ENCODE measurements at regions not wholly inside any gene's neighbourhood (a gene's known extent, or its start where the extent isn't known, plus 50 kb on each side); places are given as distances from the start of the nearest gene placed in this dataset.
"Not testable (repeated sequence)": the region's sequence is repeated elsewhere in the genome, so short reads cannot be mapped to it uniquely, and the experiment has no call there.

- DNase-seq = no peak
- intact Hi-C loops (cut with DNase I) = no loop called here
These were observed 201.0 kb downstream of the SPRY1 start for GRCh38 chr4:123597586-123597985.

DNA sequence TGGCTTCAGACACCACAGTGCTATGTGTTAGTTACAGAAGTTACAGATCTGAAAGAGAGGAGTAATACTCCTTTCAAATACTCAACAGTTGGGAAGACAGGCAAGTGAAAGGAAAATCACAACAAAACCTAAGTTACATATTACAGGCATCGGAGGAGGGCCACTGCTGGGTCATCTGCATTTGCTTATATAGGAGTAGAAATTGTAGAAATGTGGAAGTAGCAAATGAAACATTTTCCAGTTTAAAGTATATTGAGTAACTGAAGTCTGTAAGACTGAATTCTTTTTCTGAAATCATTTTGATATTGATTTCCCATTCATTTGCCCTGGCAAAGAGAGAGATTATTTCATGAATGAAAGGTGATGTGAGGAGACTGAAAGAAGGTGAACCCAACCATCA, 201.7 kb downstream of the SPRY1 start:
- no peak for DNase-seq
- intact Hi-C loops (cut with DNase I) = no loop called here

DNA sequence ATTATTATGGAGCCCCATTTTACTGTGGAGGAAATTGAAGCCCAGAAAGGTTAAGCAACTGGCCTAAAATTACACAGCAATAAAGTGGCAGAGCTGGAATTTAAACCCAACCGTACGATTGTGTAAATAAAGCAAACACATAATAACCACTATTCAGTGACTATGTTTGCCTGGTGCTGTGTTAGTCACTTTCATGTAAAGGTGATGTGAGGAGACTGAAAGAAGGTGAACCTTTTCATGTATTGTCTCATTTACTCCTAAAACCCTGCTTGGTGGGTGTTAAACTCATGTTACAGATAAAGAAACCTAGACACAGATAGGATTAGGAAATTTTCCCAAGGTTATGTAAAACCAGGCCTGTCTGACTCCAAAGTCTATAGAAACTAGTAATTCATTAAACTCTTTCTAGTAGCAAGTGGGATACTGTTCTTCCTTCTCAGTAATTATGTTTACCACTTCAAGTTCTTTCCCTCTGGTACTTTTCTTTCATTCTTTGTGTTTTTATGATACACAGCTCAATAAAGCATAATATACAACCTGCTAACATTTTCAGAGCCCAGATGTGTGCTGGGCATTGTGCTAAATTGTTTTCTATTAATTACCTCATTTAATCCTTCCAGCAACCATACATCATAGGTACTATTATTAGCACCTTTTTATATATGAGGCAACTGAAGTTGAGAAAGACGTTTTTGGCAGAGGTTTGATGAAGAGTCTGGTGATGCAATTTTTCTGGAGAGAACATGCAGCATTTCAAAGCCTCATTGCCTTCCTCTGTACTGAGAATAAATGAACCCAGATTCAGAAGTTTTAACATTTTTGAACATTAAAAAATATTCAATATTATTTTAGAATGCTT, 202.7 kb downstream of the SPRY1 start:
- intact Hi-C loops (cut with DNase I) = no loop called here
- no peak for DNase-seq

- DNase-seq = peak; percentile 9 to 86 (median 44)
- intact Hi-C loops (cut with DNase I) = no loop called here
These were observed 203.6 kb downstream of the SPRY1 start for GRCh38 chr4:123599920-123600810.

DNA sequence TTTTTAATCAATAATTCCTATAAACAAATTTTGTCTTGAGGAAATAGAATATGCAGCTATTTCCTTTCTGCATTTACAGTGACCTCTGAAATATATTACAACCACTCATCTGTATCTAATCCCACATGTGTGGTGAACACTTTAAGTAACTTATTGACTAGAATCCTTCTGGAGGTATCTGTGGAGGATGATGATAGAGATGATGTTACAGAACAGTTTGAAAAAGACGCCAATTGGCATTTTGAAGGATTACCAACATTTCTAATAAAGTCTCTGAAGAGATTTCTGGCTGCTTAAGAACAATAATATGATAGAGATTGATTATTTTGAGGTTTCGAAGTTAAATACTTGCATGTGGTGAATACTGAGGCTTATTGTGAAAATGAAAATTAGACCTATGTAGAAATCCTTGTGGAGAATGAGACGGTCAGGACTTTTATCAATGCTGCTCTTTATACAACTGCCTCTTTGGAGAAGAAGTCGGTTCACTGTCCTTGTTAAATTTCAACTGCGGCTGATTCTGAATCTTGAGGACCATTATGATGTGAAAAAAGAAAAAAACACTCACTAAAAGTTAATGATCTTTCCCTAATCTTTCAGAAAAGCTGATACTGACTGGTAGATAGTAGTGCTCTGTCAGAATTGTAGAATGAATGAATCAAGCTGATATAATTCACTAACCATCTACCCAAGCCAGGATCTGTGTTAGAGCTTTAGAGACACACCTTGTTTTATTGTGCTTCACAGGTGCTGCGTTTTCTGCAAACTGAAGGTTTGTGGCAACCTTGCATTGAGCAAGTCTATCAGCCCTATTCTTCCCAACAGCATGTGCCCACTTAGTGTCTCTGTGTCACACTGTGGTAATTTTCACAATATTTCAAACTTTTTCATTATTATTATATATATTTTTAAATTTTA, 204.7 kb downstream of the SPRY1 start:
- DNase-seq = no peak

DNA sequence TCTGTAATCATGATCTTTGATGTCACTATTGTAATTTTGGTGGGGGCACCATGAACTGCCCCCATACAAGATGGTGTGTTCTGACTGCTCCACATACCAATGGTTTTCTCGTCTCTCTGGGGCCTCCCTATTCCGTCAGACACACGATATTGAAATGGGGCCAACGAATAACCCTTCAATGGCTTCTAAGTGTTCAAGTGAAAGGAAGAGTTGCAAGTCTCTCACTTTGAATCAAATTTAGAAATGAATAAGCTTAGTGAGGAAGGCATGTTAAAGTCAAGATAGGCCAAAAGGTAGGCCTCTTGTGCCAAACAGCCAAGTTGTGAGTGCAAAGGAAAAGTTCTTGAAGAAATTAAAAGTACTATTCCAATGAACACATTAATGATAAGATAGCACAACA, 205.4 kb downstream of the SPRY1 start:
- intact Hi-C loops (cut with DNase I) = no loop called here
- no peak for DNase-seq

More for the DNA sequence above, 204.7 kb downstream of the SPRY1 start:
- intact Hi-C loops (cut with DNase I) = no loop called here

GRCh38 chr4:123603165-123603564, 206.6 kb downstream of the SPRY1 start:
- DNase-seq = no peak
- intact Hi-C loops (cut with DNase I) = no loop called here

DNA sequence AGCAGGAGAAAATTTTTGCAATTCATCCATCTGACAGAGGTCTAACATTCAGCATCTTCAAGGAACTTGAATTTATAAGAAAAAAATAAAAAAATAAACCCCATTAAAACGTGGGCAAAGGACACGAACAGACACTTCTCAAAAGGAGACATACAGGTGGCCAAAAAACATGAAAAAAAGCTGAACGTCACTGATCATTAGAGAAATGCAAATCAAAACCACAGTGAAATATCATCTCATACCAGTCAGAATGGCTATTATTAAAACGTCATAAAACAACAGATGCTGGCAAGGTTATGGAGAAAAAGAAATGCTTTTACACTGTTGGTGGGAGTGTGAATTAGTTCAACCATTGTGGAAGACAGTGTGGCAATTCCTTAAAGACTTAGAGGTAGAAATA, 209.2 kb downstream of the SPRY1 start:
- intact Hi-C loops (cut with DNase I); DNase-seq: not testable (repeated sequence)

GRCh38 chr4:123606336-123606735, 209.7 kb downstream of the SPRY1 start:
- intact Hi-C loops (cut with DNase I) = no loop called here
- no peak for DNase-seq

DNA sequence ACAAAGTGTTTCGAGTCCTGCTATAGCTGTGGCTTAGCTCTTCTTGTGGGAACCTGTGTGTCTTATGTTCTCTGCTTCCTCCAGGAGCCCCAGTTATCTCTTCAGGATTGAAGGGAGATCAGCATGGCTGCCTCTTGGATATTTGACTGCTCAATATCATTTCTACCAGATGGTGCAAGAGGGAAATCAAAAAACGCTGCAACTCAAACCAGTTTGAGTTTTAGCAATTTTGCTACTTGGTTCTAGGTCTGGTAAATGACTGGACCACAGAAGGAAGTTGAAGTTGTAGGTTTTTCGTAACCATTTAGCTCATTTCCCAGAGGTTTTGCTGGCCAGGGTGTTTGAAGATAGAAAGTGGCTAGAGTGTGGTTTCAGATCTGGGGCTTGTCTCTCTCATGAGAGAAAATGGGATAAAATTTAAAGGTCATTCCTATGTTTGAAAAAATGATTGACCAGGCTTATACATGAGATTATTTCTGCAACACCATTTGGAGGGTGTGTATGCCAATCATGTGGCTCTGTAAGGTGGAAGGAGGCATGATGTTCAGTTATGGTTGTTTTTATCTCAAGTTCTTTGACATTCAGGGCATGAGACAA, 210.4 kb downstream of the SPRY1 start:
- intact Hi-C loops (cut with DNase I) = no loop called here

DNA sequence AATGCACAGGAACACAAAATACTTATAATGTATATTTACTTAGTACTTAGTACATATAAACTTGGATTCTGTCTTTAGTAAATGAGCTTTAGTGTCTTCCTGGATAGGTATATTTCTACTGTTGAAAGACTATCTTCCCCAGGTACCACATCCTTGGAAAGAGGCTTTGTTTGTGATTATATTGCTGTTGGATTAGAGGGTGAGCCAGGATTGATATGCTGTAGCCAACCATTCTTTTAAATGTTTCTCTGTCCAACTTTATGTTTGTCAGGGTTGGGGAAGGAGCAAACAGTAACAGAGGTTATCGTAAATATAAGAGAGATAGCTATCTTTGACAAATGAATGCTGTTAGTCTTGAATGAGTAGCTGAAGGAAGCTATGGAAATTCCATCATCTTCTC, 213.2 kb downstream of the SPRY1 start:
- intact Hi-C loops (cut with DNase I) = no loop called here
- no peak for DNase-seq

More for the DNA sequence above, 210.4 kb downstream of the SPRY1 start:
- DNase-seq = no peak

DNA sequence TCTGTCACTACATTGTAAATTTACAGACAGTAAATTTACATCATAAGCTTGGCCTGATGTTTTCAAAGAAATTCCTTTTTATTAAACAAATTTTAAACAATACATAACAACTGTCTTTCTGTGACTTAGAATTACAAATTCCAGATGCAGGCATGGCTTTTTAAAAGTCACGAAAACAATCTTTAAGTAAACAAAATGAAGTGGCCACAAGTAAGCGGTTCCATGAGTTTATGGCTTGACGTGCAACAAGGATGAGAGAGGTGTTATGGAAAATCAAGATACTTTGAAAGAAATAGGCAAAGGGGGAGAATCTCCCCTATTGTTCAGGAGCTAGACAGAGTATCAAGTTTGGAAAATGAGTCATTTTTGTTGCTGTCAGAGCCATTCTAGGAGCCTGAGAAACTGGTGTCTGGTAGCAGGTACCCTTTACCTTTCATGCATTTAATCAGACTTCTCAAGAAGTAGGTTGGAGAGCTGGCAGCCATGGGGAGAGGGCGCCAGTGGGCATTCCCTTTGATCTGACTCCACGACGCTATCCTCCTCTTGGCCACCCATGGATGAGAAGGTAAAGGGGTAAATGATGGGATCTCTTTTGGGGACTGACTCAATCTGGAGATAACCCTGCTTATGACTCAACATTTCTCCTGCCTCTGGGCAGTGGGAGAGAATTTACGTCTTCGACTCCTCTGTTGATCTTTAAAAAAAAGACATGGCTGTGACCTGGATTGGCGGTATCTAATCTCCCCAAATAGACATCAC, 217.2 kb downstream of the SPRY1 start:
- intact Hi-C loops (cut with DNase I) = no loop called here
- no peak for DNase-seq

GRCh38 chr4:123615901-123616300, 219.3 kb downstream of the SPRY1 start:
- no peak for DNase-seq
- intact Hi-C loops (cut with DNase I) = no loop called here

DNA sequence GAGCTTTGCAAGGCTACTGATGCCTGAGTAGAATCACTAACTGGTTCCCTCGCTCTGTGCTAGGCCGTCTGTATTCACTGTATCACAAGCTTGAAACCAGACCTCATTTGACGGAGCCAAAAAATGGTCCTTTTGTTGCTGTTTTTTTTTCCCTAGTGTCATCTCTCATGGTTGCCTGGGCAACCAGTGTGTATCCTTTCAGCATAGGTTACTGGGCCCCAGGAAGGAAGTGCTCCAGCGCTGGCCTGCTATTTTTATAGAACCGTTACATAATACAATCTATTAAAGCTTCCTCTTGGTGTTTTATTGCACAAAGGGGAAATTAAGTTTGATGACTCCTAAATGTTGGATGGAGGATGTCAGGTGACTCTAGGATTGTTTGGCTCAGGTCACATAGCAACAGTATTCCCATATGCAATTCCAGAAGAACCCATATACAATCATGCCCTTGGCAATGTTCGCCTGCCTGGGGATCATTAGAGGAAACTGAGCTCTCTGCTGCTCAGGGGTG, 220.4 kb downstream of the SPRY1 start:
- intact Hi-C loops (cut with DNase I) = no loop called here
- peak in 8 of 10 donors; percentile 3 to 83 (median 22) for DNase-seq

GRCh38 chr4:123617791-123618190, 221.2 kb downstream of the SPRY1 start:
- no peak for DNase-seq
- intact Hi-C loops (cut with DNase I) = no loop called here

GRCh38 chr4:123618606-123619005, 222.0 kb downstream of the SPRY1 start:
- DNase-seq = no peak
- intact Hi-C loops (cut with DNase I) = no loop called here

- DNase-seq = no peak
These were observed 222.7 kb downstream of the SPRY1 start for GRCh38 chr4:123619326-123619725.

GRCh38 chr4:123619895-123620294, 223.3 kb downstream of the SPRY1 start:
- no peak for DNase-seq
- intact Hi-C loops (cut with DNase I) = no loop called here

More at GRCh38 chr4:123619326-123619725, 222.7 kb downstream of the SPRY1 start:
- intact Hi-C loops (cut with DNase I) = no loop called here

Data from posterior cingulate gyrus (tissue), 11 donors.